Esophagus (tissue), 2 donors: ENCODE measurements at regions not wholly inside any gene's neighbourhood (a gene's known extent, or its start where the extent isn't known, plus 50 kb on each side); places are given as distances from the start of the nearest gene placed in this dataset.

Experiments used
- H3K27ac ChIP-seq, 2 donors: one replicate each; pipeline ENCODE4 v1.5.1; 2013; ENCODE audit warnings: low read depth in 2 of 2, mild to moderate bottlenecking in 2 of 2, inconsistent platforms in 1 of 2, low read length in 1 of 2, moderate library complexity in 1 of 2
- H3K27me3 ChIP-seq, 2 donors: one replicate each; pipeline ENCODE4 v1.6.1; 2013; ENCODE audit warnings: low read length in 2 of 2, control low read depth in 1 of 2, mild to moderate bottlenecking in 1 of 2; ENCODE audit not compliant: insufficient read depth in 2 of 2, control insufficient read depth in 1 of 2
- H3K36me3 ChIP-seq, 2 donors: one replicate each; pipeline ENCODE4 v1.6.1; 2013; ENCODE audit warnings: low read length in 1 of 2; ENCODE audit not compliant: control insufficient read depth in 2 of 2, insufficient read depth in 2 of 2
- H3K4me1 ChIP-seq, 2 donors: one replicate each; pipeline ENCODE4 v1.6.1; 2013; ENCODE audit warnings: low read length in 1 of 2; ENCODE audit not compliant: control insufficient read depth in 2 of 2, insufficient read depth in 2 of 2
- H3K4me3 ChIP-seq, 2 donors: one replicate each; pipeline ENCODE4 v1.5.1; 2013; ENCODE audit warnings: low read length in 2 of 2, mild to moderate bottlenecking in 2 of 2, low read depth in 1 of 2, moderate library complexity in 1 of 2
- H3K9me3 ChIP-seq, 2 donors: one replicate each; pipeline ENCODE4 v1.6.1; 2013; ENCODE audit warnings: mild to moderate bottlenecking in 2 of 2, low read depth in 1 of 2, low read length in 1 of 2, moderate library complexity in 1 of 2; ENCODE audit not compliant: control insufficient read depth in 2 of 2, insufficient read depth in 1 of 2
- WGBS, 2 donors: extraction: QIAGEN DNeasy Blood & Tissue Kit; methylation state at CpG; one replicate each; pipeline ENCODE4 v1.1.7; 2013; 5-methylcytosine and 5-hydroxymethylcytosine counted together
- donor health status: healthy with polysubstance abuse.
- donor health status: Bipolar disorder and iron deficiency.

GRCh38 chr2:121120991-121121390, 164.0 kb downstream of the TFCP2L1 start:
- Histone ChIP-seq H3K27me3 (no peaks in the 10 kb centered on the region), H3K36me3 (no peaks in the 10 kb centered on the region), H3K4me1 (no peaks in the 10 kb centered on the region), H3K4me3 (no peak overlapping the region), H3K9me3 (no peaks in the 10 kb centered on the region), H3K27ac (no peak overlapping the region)
- WGBS, 2 donors: 85 to 90% methylated on average over 8 of the region's 8 CpGs

GRCh38 chr2:121121661-121122060, 163.3 kb downstream of the TFCP2L1 start:
- Histone ChIP-seq H3K36me3 (no peaks in the 10 kb centered on the region), H3K4me3 (no peak overlapping the region), H3K4me1 (peaks cover 0 to 2% of the 10 kb centered on the region in 2 donors), H3K27me3 (no peaks in the 10 kb centered on the region), H3K27ac (no peak overlapping the region), H3K9me3 (no peaks in the 10 kb centered on the region)
- WGBS, 2 donors: 89 to 90% methylated on average over 7 of the region's 7 CpGs

- H3K27ac ChIP-seq: no peak overlapping the region
- 89 to 91% methylated on average over 10 of the region's 10 CpGs for WGBS, 2 donors
- H3K36me3 ChIP-seq: no peaks in the 10 kb centered on the region
- no peaks in the 10 kb centered on the region for H3K27me3 ChIP-seq
- no peak overlapping the region for H3K4me3 ChIP-seq
- H3K9me3 ChIP-seq: no peaks in the 10 kb centered on the region
- H3K4me1 ChIP-seq: peaks cover 0 to 9% of the 10 kb centered on the region in 2 donors
These were observed 161.7 kb downstream of the TFCP2L1 start for GRCh38 chr2:121123268-121123667.

GRCh38 chr2:121124330-121124729, 160.7 kb downstream of the TFCP2L1 start:
- Histone ChIP-seq H3K36me3 (no peaks in the 10 kb centered on the region), H3K9me3 (no peaks in the 10 kb centered on the region), H3K27me3 (no peaks in the 10 kb centered on the region), H3K4me3 (no peak overlapping the region), H3K27ac (no peak overlapping the region), H3K4me1 (peaks cover 0 to 9% of the 10 kb centered on the region in 2 donors)

- H3K4me1 ChIP-seq: peaks cover 1 to 19% of the 10 kb centered on the region in 2 donors
- H3K27ac ChIP-seq: no peak overlapping the region
- H3K9me3 ChIP-seq: peaks cover 0 to under 1% of the 10 kb centered on the region in 2 donors
- WGBS, 2 donors: 75 to 78% methylated on average over 1 of the region's 1 CpG
- no peaks in the 10 kb centered on the region for H3K36me3 ChIP-seq
- no peak overlapping the region for H3K4me3 ChIP-seq
- H3K27me3 ChIP-seq: no peaks in the 10 kb centered on the region
These were observed 159.7 kb downstream of the TFCP2L1 start for GRCh38 chr2:121125350-121125749.

GRCh38 chr2:121128741-121129659, 156.0 kb downstream of the TFCP2L1 start:
- WGBS, 2 donors: 66 to 69% methylated on average over 12 of the region's 12 CpGs
- H3K36me3 ChIP-seq: no peaks in the 10 kb centered on the region
- no peak overlapping the region for H3K4me3 ChIP-seq
- H3K9me3 ChIP-seq: peaks cover 0 to 1% of the 10 kb centered on the region in 2 donors
- peak overlapping the region; percentile 58 to 77 for H3K27ac ChIP-seq
- peaks cover 5 to 25% of the 10 kb centered on the region in 2 donors for H3K4me1 ChIP-seq
- H3K27me3 ChIP-seq: no peaks in the 10 kb centered on the region

- WGBS, 2 donors: 85 to 92% methylated on average over 6 of the region's 6 CpGs
- Histone ChIP-seq H3K4me3 (no peak overlapping the region), H3K27ac (peak overlapping the region; percentile 3 to 77), H3K36me3 (no peaks in the 10 kb centered on the region), H3K9me3 (peaks cover 0 to 1% of the 10 kb centered on the region in 2 donors), H3K27me3 (no peaks in the 10 kb centered on the region), H3K4me1 (peaks cover 5 to 25% of the 10 kb centered on the region in 2 donors)
These were observed 155.3 kb downstream of the TFCP2L1 start for GRCh38 chr2:121129692-121130091.

GRCh38 chr2:121130301-121130850, 154.6 kb downstream of the TFCP2L1 start:
- peaks cover 0 to 1% of the 10 kb centered on the region in 2 donors for H3K9me3 ChIP-seq
- WGBS, 2 donors: 92 to 93% methylated on average over 4 of the region's 4 CpGs
- H3K27ac ChIP-seq: no peak overlapping the region
- H3K4me1 ChIP-seq: peaks cover 5 to 25% of the 10 kb centered on the region in 2 donors
- H3K36me3 ChIP-seq: no peaks in the 10 kb centered on the region
- H3K4me3 ChIP-seq: no peak overlapping the region
- no peaks in the 10 kb centered on the region for H3K27me3 ChIP-seq

- no peak overlapping the region for H3K4me3 ChIP-seq
- no peak overlapping the region for H3K27ac ChIP-seq
- H3K36me3 ChIP-seq: no peaks in the 10 kb centered on the region
- H3K4me1 ChIP-seq: peaks cover 5 to 25% of the 10 kb centered on the region in 2 donors
- H3K27me3 ChIP-seq: no peaks in the 10 kb centered on the region
- 81 to 84% methylated on average over 9 of the region's 9 CpGs for WGBS, 2 donors
- H3K9me3 ChIP-seq: peaks cover 0 to 1% of the 10 kb centered on the region in 2 donors
These were observed 153.6 kb downstream of the TFCP2L1 start for GRCh38 chr2:121131375-121131774.
